ENCODE measurements at regions not wholly inside any gene's neighbourhood (a gene's known extent, or its start where the extent isn't known, plus 50 kb on each side); places are given as distances from the start of the nearest gene placed in this dataset.

GRCh38 chr3:89908711-89909213 lies 801.3 kb downstream of the EPHA3 start (continued):
- TF ChIP-seq AFF4 (CRISPR knock-in tag; IDR thresholded peaks at IDR 0.05): no peak
- TF ChIP-seq ZBTB1 (CRISPR knock-in tag; IDR thresholded peaks at IDR 0.05; ENCODE audit: borderline replicate concordance, low read depth): no peak
- TF ChIP-seq ZSCAN29 (IDR thresholded peaks at IDR 0.05): no peak
- no peak for TF ChIP-seq RBM14 (IDR thresholded peaks at IDR 0.05; ENCODE audit: borderline replicate concordance, insufficient read depth, low read depth, low read length)
- no peak for TF ChIP-seq FOXK2 (conservative IDR thresholded peaks at IDR 0.05 in 1 of 2, IDR thresholded peaks at IDR 0.05 in 1 of 2; ENCODE audit: low read depth in 2 of 2)
- TF ChIP-seq C11orf30 (IDR thresholded peaks at IDR 0.05; ENCODE audit: low read depth): no peak

- Histone ChIP-seq H2AFZ (ENCODE audit: low read depth, low read length) (no peak overlapping the region), H3K9ac (ENCODE audit: insufficient read depth in 1 of 2, low read depth in 2 of 2, low read length in 2 of 2) (no peak overlapping the region), H3K9me1 (ENCODE audit: control insufficient read depth, insufficient read depth, low read length) (no peaks in the 10 kb centered on the region), H4K20me1 (replicated peaks; ENCODE audit: control insufficient read depth, insufficient read depth, low read length) (no peaks in the 10 kb centered on the region), H3K4me2 (ENCODE audit: insufficient read depth, low read length) (no peak overlapping the region), H3K79me2 (ENCODE audit: control insufficient read depth, insufficient read depth, low read length) (no peaks in the 10 kb centered on the region), H3K27ac (ENCODE audit: extremely low read depth, low read depth, low read length) (no peak overlapping the region), H3K4me3 (no peak overlapping the region), H3K27me3 (ENCODE audit: control insufficient read depth in 2 of 2, insufficient read depth in 2 of 2, low read length in 2 of 2) (no peaks in the 10 kb centered on the region), H3K36me3 (ENCODE audit: control insufficient read depth, insufficient read depth, low read length) (no peaks in the 10 kb centered on the region), H3K4me1 (replicated peaks in 1 of 2; ENCODE audit: control insufficient read depth in 2 of 2, insufficient read depth in 2 of 2, low read length in 2 of 2) (no peaks in the 10 kb centered on the region), H3K9me3 (replicated peaks; ENCODE audit: control insufficient read depth, insufficient read depth, low read depth, low read length) (no peaks in the 10 kb centered on the region)
- CTCF ChIA-PET (ENCODE audit: low intra/inter-chr PET ratio): no interaction called here
- ATAC-seq (no peak), FAIRE-seq (no peak), DNase-seq (ENCODE audit: extremely low read depth in 1 of 4, low spot score in 3 of 4) (no peak)
- intact Hi-C loops (cut with micrococcal nuclease) (no loop called here), in situ Hi-C loops (cut with MboI) (no loop called here)
- TF ChIP-seq SOX6 (IDR thresholded peaks at IDR 0.05) (no peak), KDM1A (IDR thresholded peaks at IDR 0.05) (no peak), MBD1 (CRISPR knock-in tag; IDR thresholded peaks at IDR 0.05) (no peak), ZKSCAN1 (IDR thresholded peaks at IDR 0.05; ENCODE audit: low read depth, low read length) (no peak), ZNF232 (CRISPR knock-in tag; IDR thresholded peaks at IDR 0.05) (no peak), FOS (IDR thresholded peaks at IDR 0.05; ENCODE audit: extremely low read depth, insufficient read length) (no peak), CHCHD3 (CRISPR knock-in tag; IDR thresholded peaks at IDR 0.05) (no peak), TARDBP (IDR thresholded peaks at IDR 0.05) (no peak), MTA3 (IDR thresholded peaks at IDR 0.05; ENCODE audit: borderline replicate concordance) (no peak), CREM (IDR thresholded peaks at IDR 0.05; ENCODE audit: low read depth) (no peak), HNRNPL (IDR thresholded peaks at IDR 0.05; ENCODE audit: low read depth, low read length) (no peak)
- no TSS peak for BruUV-seq (replicated peaks)
- 0% methylated on average over 6 of the region's 6 CpGs for WGBS (ENCODE audit: insufficient coverage, low coverage, missing lambda C conversion rate)
- POLR2A ChIA-PET: no interaction called here
Observed at GRCh38 chr3:89912031-89912430, 804.6 kb downstream of the EPHA3 start.
